K562 (cell line): ENCODE measurements at regions not wholly inside any gene's neighbourhood (a gene's known extent, or its start where the extent isn't known, plus 50 kb on each side); places are given as distances from the start of the nearest gene placed in this dataset.

Source experiments
- BRF2 ChIP-seq: IDR thresholded peaks from 3 replicates; pipeline ENCODE4 v1.6.1; 2011; ENCODE audit warnings: borderline replicate concordance, mild to moderate bottlenecking; ENCODE audit not compliant: insufficient read length, insufficient read depth
- DPF2 ChIP-seq: fragments of 450-650 bp; IDR thresholded peaks from 2 replicates; pipeline ENCODE4 v1.6.1; 2016
- ELK3 ChIP-seq: fragments of 450-650 bp; formaldehyde crosslinking; IDR thresholded peaks from 2 replicates; pipeline ENCODE4 v1.4.0; 2020; ENCODE audit warnings: mild to moderate bottlenecking
- FOXK1 ChIP-seq: sonication (generic); formaldehyde crosslinking; IDR thresholded peaks from 2 replicates; pipeline ENCODE4 v1.8.0; 2022; ENCODE audit warnings: missing genetic modification reagents, mild to moderate bottlenecking, borderline replicate concordance
- FOXM1 ChIP-seq, 2 experiments: fragments of 450-650 bp in 1 of 2; sonication (generic) in 1 of 2; formaldehyde crosslinking in 1 of 2; IDR thresholded peaks; 2 replicates each; pipeline versions ENCODE4 v1.6.1 to v1.9.0; 2017 to 2022; ENCODE audit warnings: low read depth in 2 of 2, mild to moderate bottlenecking in 2 of 2, missing genetic modification reagents in 1 of 2, moderate library complexity in 1 of 2
- HOMEZ ChIP-seq: fragments of 250-450 bp; sonication (Bioruptor Pico); IDR thresholded peaks from 2 replicates; pipeline ENCODE4 v1.4.0; 2020; ENCODE audit warnings: mild to moderate bottlenecking, moderate library complexity
- JUND ChIP-seq, 2 experiments: IDR thresholded peaks; 2 replicates in 1 of 2; 3 replicates in 1 of 2; pipeline ENCODE4 v1.6.1; 2011; ENCODE audit warnings: borderline replicate concordance in 2 of 2, low read depth in 2 of 2, low read length in 2 of 2, improper control_type of control experiment in 1 of 2, missing biosample characterization in 1 of 2, missing genetic modification characterization in 1 of 2, missing genetic modification reagents in 1 of 2
- MAX ChIP-seq: sonication (generic); formaldehyde crosslinking; IDR thresholded peaks from 2 replicates; pipeline ENCODE4 v1.9.0; 2022; ENCODE audit warnings: mild to moderate bottlenecking, missing genetic modification reagents
- NFE2L1 ChIP-seq: fragments of 450-650 bp; IDR thresholded peaks from 2 replicates; pipeline ENCODE4 v1.6.1; 2016; ENCODE audit warnings: missing genetic modification characterization, low read depth, mild to moderate bottlenecking, missing compliant biosample characterization, moderate library complexity, borderline replicate concordance
- POLR2B ChIP-seq: fragments of 450-650 bp; IDR thresholded peaks from 2 replicates; pipeline ENCODE4 v1.6.1; 2018; ENCODE audit warnings: low read depth; ENCODE audit not compliant: partially characterized antibody
- POU5F1 ChIP-seq: fragments of 150-350 bp; IDR thresholded peaks from 2 replicates; pipeline ENCODE4 v1.6.1; 2014; ENCODE audit warnings: borderline replicate concordance, low read length, low read depth, mild to moderate bottlenecking; ENCODE audit not compliant: partially characterized antibody
- RBM22 ChIP-seq: fragments of 200-400 bp; formaldehyde crosslinking; IDR thresholded peaks from 2 replicates; pipeline ENCODE4 v1.6.1; 2018; ENCODE audit warnings: low read length, low read depth; ENCODE audit not compliant: poor library complexity, severe bottlenecking
- TAF15 ChIP-seq: fragments of 200-400 bp; formaldehyde crosslinking; IDR thresholded peaks from 2 replicates; pipeline ENCODE4 v1.6.1; 2017; ENCODE audit warnings: mild to moderate bottlenecking, low read depth, low read length, moderate library complexity
- TCF15 ChIP-seq: fragments of 250-450 bp; sonication (Bioruptor Pico); IDR thresholded peaks from 2 replicates; pipeline ENCODE4 v1.8.0; 2022; ENCODE audit warnings: moderate library complexity, mild to moderate bottlenecking, inconsistent platforms
- ZBTB1 ChIP-seq: sonication (generic); formaldehyde crosslinking; IDR thresholded peaks from 2 replicates; pipeline ENCODE4 v1.8.1; 2023; ENCODE audit warnings: missing genetic modification reagents, low read depth, mild to moderate bottlenecking, borderline replicate concordance
- ZNF197 ChIP-seq: fragments of 200-800 bp; sonication (Bioruptor generic); IDR thresholded peaks from 2 replicates; pipeline ENCODE4 v1.6.1; 2016; ENCODE audit warnings: low read depth, missing genetic modification characterization, missing compliant biosample characterization

- TF ChIP-seq POU5F1 (no peak), RBM22 (no peak), ELK3 (CRISPR knock-in tag) (no peak), FOXK1 (CRISPR knock-in tag) (no peak), HOMEZ (CRISPR knock-in tag) (no peak), MAX (CRISPR knock-in tag) (no peak), FOXM1 (IDR thresholded peaks at IDR 0.05; ENCODE audit: low read depth) (no peak), FOXM1 (CRISPR knock-in tag; IDR thresholded peaks at IDR 0.05; ENCODE audit: low read depth) (no peak), POLR2B (no peak), JUND (IDR thresholded peaks at IDR 0.05; ENCODE audit: borderline replicate concordance, low read depth, low read length) (peak; percentile 44; the same call in 1 of the 2 replicates), JUND (tag; IDR thresholded peaks at IDR 0.05; ENCODE audit: borderline replicate concordance, low read depth, low read length) (0 out of 3 replicates have a peak, but pooled peaks have one; percentile 46), TAF15 (no peak), DPF2 (no peak), ZBTB1 (no peak), ZNF197 (no peak), BRF2 (no peak), NFE2L1 (no peak), TCF15 (CRISPR knock-in tag) (no peak)
Observed at GRCh38 chr12:28781671-28782652, 367.1 kb upstream of the FAR2 start (continued).
